Posterior vena cava (tissue), 2 donors: ENCODE measurements at regions not wholly inside any gene's neighbourhood (a gene's known extent, or its start where the extent isn't known, plus 50 kb on each side); places are given as distances from the start of the nearest gene placed in this dataset.

ENCODE experiments used
- DNase-seq: peaks from one replicate; pipeline ENCODE4 v3.0.0-alpha.2; 2020; ENCODE audit warnings: low spot score
- intact Hi-C, 2 donors: fragments of 100-400 bp; cut with DNase I; formaldehyde crosslinking; loops; one replicate each; pipeline versions ENCODE4 v1.14.1 to v1.14.2; 2022 to 2023
- donor health status: DM: yes; HTN: yes; CAD: no.
- donor health status: DM: yes; HTN: yes; CAD: no.

- intact Hi-C loops = no loop called here
- DNase-seq = no peak
These were observed 171.4 kb upstream of the DYNLRB2 start for GRCh38 chr16:80369138-80369958.

DNA sequence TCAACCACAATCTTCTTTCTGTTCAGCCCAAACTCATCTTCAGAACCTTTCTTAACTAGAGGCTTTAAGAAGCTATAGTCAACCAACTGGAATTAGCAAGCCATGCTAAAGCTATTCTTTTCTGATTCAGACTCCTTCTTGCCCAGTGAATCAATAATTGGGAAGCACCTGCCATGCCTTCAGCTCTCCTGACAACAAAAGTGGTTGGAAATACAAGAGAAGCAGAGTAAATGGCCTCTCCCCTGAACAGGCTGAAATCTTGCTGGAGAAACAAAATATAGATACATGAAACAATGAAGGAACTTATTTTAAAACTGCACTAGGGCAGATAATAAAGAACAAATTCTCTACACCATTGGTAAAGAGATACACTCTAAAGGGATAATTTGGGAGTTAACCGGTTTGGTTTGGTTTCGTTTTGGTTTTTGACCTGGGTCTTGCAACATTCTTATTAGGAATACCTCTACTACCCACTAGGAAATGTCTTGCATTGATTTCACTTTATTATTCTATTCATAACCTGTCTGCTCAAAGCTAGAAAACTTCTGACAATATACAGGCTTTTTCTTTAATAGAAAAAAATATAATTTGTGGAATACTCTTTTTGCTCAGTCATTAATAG lies 173.6 kb upstream of the DYNLRB2 start:
- DNase-seq = no peak
- intact Hi-C loops = no loop called here

DNA sequence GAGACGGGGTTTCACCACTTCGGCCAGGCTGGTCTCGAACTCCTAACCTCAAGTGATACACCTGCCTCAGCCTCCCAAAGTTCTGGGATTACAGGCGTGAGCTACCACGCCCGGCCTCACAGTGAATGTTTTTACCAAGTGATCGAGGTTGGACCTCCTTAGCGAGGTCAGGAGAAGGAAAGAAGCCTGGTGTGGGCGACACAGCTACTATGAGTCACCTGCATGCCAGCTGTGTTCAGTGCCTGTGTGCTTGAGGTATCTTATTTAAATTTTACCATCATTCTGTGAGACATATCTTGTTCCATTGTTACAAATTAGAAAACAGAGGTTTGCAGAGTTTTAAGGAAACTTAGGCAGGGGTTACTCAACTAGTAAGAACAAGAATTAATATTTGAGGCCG lies 174.8 kb upstream of the DYNLRB2 start:
- no peak for DNase-seq
- intact Hi-C loops = no loop called here

- DNase-seq = no peak
- intact Hi-C loops = loop anchor here in 1 of 2 donors (2.0 kb wide), 1 partner anchor 64 kb away; no protein-coding TSS in a partner anchor
These were observed 178.0 kb upstream of the DYNLRB2 start for GRCh38 chr16:80362816-80363215.

DNA sequence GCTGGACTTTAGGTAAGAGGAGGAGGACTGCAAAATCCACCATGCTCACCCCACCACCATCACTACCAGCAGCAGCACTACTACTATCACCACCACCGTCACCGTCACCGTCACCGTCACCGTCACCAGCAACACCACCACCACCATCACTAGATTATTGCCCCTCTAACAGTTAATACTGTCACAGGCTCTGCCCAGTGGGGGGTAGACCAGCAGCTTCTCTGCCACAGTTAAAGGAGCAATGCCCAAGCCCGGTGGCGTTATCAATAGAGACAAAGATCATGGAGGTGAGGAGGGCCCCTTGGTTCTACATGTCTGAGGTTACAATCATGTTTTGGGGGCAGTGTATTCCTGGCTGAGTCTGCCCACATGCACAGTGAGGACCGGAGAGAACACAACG lies 184.4 kb upstream of the DYNLRB2 start:
- DNase-seq = no peak
- intact Hi-C loops = no loop called here

DNA sequence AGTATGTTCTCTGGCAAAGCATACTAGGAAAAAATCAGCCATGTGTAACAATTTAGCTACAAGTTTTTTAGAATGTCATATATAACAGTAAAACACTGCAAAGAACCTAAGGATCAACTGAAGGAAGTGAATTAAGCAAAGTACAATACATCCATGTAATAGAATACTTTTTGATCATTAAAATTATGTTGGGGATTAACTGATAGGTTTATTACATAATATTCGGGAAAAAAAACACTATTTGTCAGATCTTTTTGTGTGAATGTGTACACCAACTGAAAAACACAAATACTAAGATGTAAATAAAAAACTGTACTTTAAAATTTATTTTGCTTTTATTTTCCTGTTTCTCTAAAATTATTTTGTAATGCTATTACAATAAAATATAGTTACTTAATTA lies 185.5 kb upstream of the DYNLRB2 start:
- intact Hi-C loops = no loop called here
- DNase-seq = no peak

- DNase-seq = no peak
- intact Hi-C loops = no loop called here
These were observed 190.7 kb upstream of the DYNLRB2 start for GRCh38 chr16:80350061-80350460.

- no peak for DNase-seq
- intact Hi-C loops = no loop called here
These were observed 192.9 kb upstream of the DYNLRB2 start for GRCh38 chr16:80347900-80348299.

GRCh38 chr16:80347002-80347401 lies 193.8 kb upstream of the DYNLRB2 start:
- intact Hi-C loops = no loop called here
- DNase-seq = no peak

GRCh38 chr16:80346111-80346632 lies 194.6 kb upstream of the DYNLRB2 start:
- intact Hi-C loops = no loop called here
- DNase-seq = no peak

DNA sequence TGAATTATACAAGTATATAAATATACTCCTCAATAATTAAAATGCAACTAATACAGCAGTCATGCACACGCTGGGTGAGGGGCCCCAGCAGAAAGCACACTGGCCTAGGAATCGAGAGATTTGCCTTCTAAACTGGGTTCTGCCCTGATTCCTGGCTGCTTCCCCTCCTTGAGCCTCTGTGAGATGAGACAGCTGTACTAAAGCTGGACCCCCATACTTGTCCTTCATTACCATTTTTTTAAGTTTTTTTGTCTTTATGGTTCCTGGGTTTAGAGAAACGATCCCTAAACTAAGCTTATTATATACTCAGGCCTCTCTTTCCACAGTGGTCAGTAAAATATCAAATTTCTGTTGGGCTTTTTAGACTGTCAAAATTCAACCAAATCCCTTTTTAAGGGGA lies 195.1 kb upstream of the DYNLRB2 start:
- no peak for DNase-seq
- intact Hi-C loops = no loop called here

- no peak for DNase-seq
- intact Hi-C loops = no loop called here
These were observed 196.2 kb upstream of the DYNLRB2 start for GRCh38 chr16:80344570-80344969.

DNA sequence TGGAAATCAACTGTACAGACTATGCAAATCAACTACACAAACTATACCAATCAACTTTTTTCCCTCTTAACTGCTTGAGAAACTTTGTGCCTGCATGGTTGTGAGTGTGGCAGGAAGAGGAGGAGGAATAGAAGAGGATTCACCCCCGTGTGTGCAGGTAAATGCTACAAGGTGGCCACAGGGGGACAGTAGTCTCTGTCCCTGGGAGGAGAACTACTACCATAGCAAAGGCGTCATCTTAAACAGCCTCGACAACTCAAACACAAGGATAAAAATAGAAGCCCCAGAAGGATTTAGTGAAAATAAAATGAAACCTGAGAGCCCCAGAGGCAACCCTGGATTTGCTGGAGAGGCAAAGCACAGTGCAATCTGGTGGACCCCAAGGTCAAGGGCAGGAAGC lies 199.5 kb upstream of the DYNLRB2 start:
- DNase-seq = no peak
- intact Hi-C loops = no loop called here

GRCh38 chr16:80337786-80338185 lies 203.0 kb upstream of the DYNLRB2 start:
- intact Hi-C loops = no loop called here
- DNase-seq = no peak

- DNase-seq = no peak
- intact Hi-C loops = no loop called here
These were observed 210.0 kb upstream of the DYNLRB2 start for GRCh38 chr16:80330803-80331202.

- intact Hi-C loops = no loop called here
- DNase-seq = no peak
These were observed 210.6 kb upstream of the DYNLRB2 start for GRCh38 chr16:80330150-80330549.

GRCh38 chr16:80327740-80328139 lies 213.1 kb upstream of the DYNLRB2 start:
- intact Hi-C loops = no loop called here

DNA sequence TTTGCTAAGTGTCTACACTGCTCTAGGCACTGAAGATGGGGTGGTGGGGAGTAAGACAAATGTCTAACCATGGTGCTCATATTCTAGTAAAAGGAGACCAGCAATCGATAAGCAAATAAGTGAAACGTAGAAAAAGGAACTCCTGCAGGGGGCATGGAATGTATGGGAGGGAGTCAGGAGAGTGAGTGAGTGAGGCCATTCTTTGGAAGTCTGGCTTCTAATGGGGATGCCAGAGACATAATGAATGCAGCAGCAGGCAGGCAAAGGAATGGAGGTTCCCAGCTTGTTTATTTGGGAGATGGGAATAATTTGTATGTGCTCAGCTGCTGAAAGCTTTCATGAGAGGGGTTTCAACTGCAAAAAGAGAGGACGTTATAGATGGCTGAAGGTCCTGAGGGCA lies 216.4 kb upstream of the DYNLRB2 start:
- intact Hi-C loops = no loop called here
- DNase-seq = no peak

More at GRCh38 chr16:80327740-80328139, 213.1 kb upstream of the DYNLRB2 start:
- DNase-seq = no peak

GRCh38 chr16:80323808-80324195 lies 217.0 kb upstream of the DYNLRB2 start:
- intact Hi-C loops = no loop called here
- DNase-seq = no peak

DNA sequence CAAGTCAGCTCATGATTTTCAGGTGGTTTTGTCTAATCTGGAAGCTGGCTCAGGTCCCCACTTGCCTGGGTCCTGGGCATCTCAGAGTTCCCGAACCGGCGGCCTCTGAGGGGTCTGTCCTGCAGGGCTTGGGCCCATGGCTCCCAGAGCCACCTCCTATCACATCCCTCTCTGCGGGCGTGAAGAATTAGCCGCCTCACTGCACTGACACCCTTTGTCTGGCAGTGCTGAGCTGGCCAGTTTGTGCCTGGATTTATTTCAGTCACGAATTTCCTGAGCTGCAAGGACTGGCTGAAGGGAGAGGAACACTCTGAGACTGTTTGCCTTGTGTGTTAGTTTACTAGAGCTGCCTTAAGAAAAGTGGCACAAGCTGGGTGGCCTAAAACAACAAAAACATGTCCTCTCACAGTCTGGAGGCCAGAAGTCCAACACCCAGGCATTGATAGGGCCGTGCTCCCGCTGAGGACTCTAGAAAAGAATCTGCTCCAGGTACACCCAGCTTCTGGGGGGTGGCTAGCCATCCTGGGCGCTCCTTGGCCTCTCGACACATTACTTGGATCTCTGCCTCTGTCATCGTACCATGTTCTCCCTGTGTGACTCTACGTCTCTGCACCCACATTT lies 217.5 kb upstream of the DYNLRB2 start:
- intact Hi-C loops = no loop called here
- no peak for DNase-seq
